Pancreas (tissue), 10 donors: ENCODE measurements at regions not wholly inside any gene's neighbourhood (a gene's known extent, or its start where the extent isn't known, plus 50 kb on each side); places are given as distances from the start of the nearest gene placed in this dataset.

ENCODE experiments used
- ATAC-seq, 4 donors: fragments of 200-7000 bp; cut with Tn5 transposase; one replicate each; pipeline versions ENCODE4 v1.8.0 to v1.9.1; 2020; ENCODE audit warnings: mild to moderate bottlenecking in 4 of 4, moderate library complexity in 4 of 4
- DNase-seq, 6 donors: peaks; one replicate each; pipeline ENCODE4 v3.0.0-alpha.2; 2020
- FAIRE-seq: peaks from 2 replicates; lab custom pipeline; 2012; peaks lifted over from hg19 to GRCh38; lab: Jason Lieb, UNC
- H3K27ac ChIP-seq, 4 donors: fragments of 200-600 bp; sonication (generic); 1 replicate in 3 of 4; 2 replicates in 1 of 4; pipeline versions ENCODE4 v1.5.0 to v1.8.0; 2020
- H3K27me3 ChIP-seq, 4 donors: fragments of 200-600 bp; one replicate each; pipeline ENCODE4 v1.8.0; 2021
- H3K36me3 ChIP-seq, 3 donors: fragments of 200-600 bp; sonication (generic) in 1 of 3; one replicate each; pipeline versions ENCODE4 v1.5.0 to v1.8.0; 2020 to 2021
- H3K4me1 ChIP-seq, 3 donors: fragments of 200-600 bp; one replicate each; pipeline ENCODE4 v1.8.0; 2021
- H3K4me3 ChIP-seq, 4 donors: fragments of 200-600 bp; sonication (generic) in 2 of 4; one replicate each; pipeline versions ENCODE4 v1.5.0 to v1.8.0; 2020 to 2021
- H3K9me3 ChIP-seq, 4 donors: fragments of 200-600 bp; one replicate each; pipeline ENCODE4 v1.8.0; 2021
- WGBS, 2 donors: extraction: QIAGEN DNeasy Blood & Tissue Kit; methylation state at CpG; one replicate each; pipeline ENCODE4 v1.1.7; 2013; 5-methylcytosine and 5-hydroxymethylcytosine counted together
- intact Hi-C, 3 donors: fragments of 100-400 bp; cut with DNase I; formaldehyde crosslinking; loops; one replicate each; pipeline versions ENCODE4 v1.11.1 to v1.14.2; 2022
- TF ChIP-seq, protein P1 (sequence below), 4 donors: fragments of 200-600 bp; sonication (generic) in 3 of 4; IDR thresholded peaks; one replicate each; pipeline versions ENCODE4 v1.5.0 to v1.8.0; 2021; ENCODE audit warnings: antibody characterized with exemption in 4 of 4
- donor health status: healthy with polysubstance abuse.
- donor health status: DM: no; HTN: no; CAD: no; lungs with moderate emphysema.
- donor health status: DM: no; HTN: no; CAD: no.
- donor health status: control.
- donor health status: control.
- donor health status: Bipolar disorder and iron deficiency.
- donor health status: DM: yes; HTN: yes; CAD: no.
- donor health status: DM: no; HTN: no; CAD: no.
- donor health status: DM: no; HTN: no; CAD: no.
- donor health status: DM: yes; HTN: yes; CAD: no.

DNA sequence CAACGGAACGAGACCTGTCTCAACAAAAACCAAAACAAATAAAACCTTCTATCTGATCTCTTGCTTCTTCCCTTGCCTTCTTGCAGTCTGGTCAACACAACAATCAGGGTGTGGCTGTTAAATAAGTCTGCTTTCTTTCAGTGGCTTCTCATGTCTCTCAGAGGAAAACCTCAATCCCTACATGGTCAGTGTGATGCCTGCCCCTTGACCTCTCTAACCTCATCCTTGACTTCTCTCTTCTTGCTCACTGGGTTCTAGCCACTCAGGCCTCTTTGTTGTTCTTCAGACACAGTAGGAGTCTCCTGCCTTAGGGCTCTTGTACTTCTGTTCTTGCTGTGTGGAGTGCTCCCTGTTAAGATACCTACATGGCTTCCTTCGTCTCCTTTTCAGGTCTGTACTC, 220.4 kb downstream of the SDHAF3 start:
- DNase-seq, result no peak
- WGBS, 2 donors, result 62 to 74% methylated on average over 3 of the region's 3 CpGs
- ATAC-seq, result no peak
- H3K27me3 ChIP-seq, result no peaks in the 10 kb centered on the region
- no peaks in the 10 kb centered on the region for H3K9me3 ChIP-seq
- TF ChIP-seq, protein P1, sequence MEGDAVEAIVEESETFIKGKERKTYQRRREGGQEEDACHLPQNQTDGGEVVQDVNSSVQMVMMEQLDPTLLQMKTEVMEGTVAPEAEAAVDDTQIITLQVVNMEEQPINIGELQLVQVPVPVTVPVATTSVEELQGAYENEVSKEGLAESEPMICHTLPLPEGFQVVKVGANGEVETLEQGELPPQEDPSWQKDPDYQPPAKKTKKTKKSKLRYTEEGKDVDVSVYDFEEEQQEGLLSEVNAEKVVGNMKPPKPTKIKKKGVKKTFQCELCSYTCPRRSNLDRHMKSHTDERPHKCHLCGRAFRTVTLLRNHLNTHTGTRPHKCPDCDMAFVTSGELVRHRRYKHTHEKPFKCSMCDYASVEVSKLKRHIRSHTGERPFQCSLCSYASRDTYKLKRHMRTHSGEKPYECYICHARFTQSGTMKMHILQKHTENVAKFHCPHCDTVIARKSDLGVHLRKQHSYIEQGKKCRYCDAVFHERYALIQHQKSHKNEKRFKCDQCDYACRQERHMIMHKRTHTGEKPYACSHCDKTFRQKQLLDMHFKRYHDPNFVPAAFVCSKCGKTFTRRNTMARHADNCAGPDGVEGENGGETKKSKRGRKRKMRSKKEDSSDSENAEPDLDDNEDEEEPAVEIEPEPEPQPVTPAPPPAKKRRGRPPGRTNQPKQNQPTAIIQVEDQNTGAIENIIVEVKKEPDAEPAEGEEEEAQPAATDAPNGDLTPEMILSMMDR (IDR thresholded peaks at IDR 0.05), result no peak
- FAIRE-seq, result no peak
- no peak overlapping the region for H3K27ac ChIP-seq
- no peak overlapping the region for H3K4me3 ChIP-seq
- H3K36me3 ChIP-seq, result no peaks in the 10 kb centered on the region
- intact Hi-C loops, result no loop called here
- no peaks in the 10 kb centered on the region for H3K4me1 ChIP-seq

DNA sequence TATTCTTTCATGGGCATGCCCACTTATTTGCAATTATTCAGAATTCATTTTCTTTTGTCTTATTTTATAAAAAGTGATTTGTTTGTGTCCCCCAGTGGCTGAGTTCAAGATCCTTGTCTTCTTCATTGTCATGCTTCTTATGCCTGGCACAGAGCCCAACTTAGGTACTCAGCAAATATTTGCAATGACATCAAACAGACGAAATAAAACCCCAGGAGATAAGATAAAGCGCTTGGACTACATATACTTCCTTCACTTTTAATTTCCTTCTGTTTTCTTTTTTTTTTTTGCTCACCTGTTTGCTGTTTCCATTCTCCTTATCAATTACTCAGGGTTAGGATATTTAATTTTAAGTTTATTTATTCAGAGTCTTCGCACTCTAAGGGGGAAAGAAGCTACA, 225.0 kb downstream of the SDHAF3 start:
- Histone ChIP-seq H3K4me3 (no peak overlapping the region), H3K4me1 (no peaks in the 10 kb centered on the region), H3K9me3 (no peaks in the 10 kb centered on the region), H3K27me3 (no peaks in the 10 kb centered on the region), H3K36me3 (no peaks in the 10 kb centered on the region), H3K27ac (no peak overlapping the region)
- 23 to 25% methylated on average over 3 of the region's 3 CpGs for WGBS, 2 donors
- TF ChIP-seq, protein P1 (IDR thresholded peaks at IDR 0.05), result no peak
- DNase-seq (no peak), FAIRE-seq (no peak), ATAC-seq (no peak)
- intact Hi-C loops, result no loop called here

DNA sequence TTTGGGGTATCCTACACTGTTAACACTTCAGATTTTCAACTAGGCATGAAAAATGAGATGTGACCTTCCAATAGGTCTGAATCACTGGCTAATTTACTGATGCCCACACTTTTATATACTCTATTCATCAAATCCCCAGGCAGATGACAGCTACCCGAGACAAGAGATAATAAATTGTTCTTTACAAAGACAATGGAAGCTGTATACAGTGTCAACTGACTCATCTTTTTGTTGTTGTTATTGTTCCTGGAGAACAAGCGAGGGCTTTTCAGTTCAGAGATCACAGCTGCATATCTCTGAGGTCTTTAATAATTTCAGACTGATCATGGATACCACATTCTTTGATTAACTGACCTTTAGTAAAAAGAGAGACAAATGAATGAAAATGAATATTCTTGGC, 228.9 kb downstream of the SDHAF3 start:
- Histone ChIP-seq H3K27me3 (no peaks in the 10 kb centered on the region), H3K4me1 (no peaks in the 10 kb centered on the region), H3K9me3 (peaks cover 0 to 3% (median 0%) of the 10 kb centered on the region in 4 donors), H3K27ac (no peak overlapping the region), H3K4me3 (no peak overlapping the region), H3K36me3 (no peaks in the 10 kb centered on the region)
- TF ChIP-seq, protein P1 (IDR thresholded peaks at IDR 0.05), result no peak
- no peak for ATAC-seq
- DNase-seq, result no peak
- intact Hi-C loops, result no loop called here
- WGBS, 2 donors, result 46 to 51% methylated on average over 2 of the region's 2 CpGs
- no peak for FAIRE-seq

DNA sequence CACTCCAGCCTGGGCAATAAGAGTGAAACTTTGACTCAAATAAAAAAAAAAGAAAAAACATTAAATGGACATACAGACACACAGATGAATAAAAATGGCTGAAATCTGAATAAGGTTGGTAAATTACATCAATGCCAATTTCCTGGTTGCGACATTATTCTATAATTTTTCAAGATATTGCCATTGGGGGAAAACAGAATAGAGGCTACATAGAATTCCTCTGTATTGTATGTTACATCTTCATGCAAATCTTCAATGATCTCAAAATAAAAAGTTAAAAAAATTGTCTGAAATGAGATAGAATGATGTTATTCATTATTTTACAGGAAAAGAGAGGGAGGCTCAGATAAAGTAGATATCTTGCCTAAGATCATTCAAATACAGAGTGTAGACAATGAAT, 234.0 kb downstream of the SDHAF3 start:
- TF ChIP-seq, protein P1 (IDR thresholded peaks at IDR 0.05), result no peak
- Histone ChIP-seq H3K27ac (no peak overlapping the region), H3K9me3 (peaks cover 0 to 3% (median 0%) of the 10 kb centered on the region in 4 donors), H3K4me1 (peaks cover 0 to 4% (median 0%) of the 10 kb centered on the region in 3 donors), H3K27me3 (no peaks in the 10 kb centered on the region), H3K4me3 (no peak overlapping the region), H3K36me3 (no peaks in the 10 kb centered on the region)
- FAIRE-seq (no peak), ATAC-seq (no peak), DNase-seq (no peak)
- WGBS, 2 donors, result 90 to 93% methylated on average over 1 of the region's 1 CpG
- intact Hi-C loops, result no loop called here

DNA sequence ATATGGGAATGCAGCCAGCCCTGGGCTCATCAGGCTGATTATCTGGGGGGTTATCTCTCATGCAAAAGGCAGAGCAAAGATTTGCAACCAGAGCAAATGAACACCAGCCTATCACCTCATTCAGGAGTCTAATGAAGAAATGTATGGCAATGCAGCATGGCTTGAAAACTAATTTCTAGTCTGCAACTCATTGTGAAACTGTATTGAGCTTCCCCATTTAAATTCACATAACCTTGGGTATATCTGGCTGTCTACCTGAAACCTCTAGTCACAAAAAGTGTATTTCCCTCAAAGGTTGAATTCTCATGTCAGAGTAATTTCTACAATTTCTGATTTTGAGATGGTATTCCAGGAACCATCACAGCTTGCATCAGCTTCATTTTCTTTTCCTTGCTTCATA, 240.0 kb downstream of the SDHAF3 start:
- intact Hi-C loops, result no loop called here
- no peaks in the 10 kb centered on the region for H3K27me3 ChIP-seq
- H3K4me3 ChIP-seq, result no peak overlapping the region
- no peak for FAIRE-seq
- no peak overlapping the region for H3K27ac ChIP-seq
- DNase-seq, result no peak
- peaks cover 0 to 4% (median 0%) of the 10 kb centered on the region in 3 donors for H3K4me1 ChIP-seq
- TF ChIP-seq, protein P1 (IDR thresholded peaks at IDR 0.05), result no peak
- ATAC-seq, result no peak
- H3K9me3 ChIP-seq, result no peaks in the 10 kb centered on the region
- H3K36me3 ChIP-seq, result no peaks in the 10 kb centered on the region
